Breast epithelium (tissue), 4 donors: ENCODE measurements at regions not wholly inside any gene's neighbourhood (a gene's known extent, or its start where the extent isn't known, plus 50 kb on each side); places are given as distances from the start of the nearest gene placed in this dataset.

ENCODE experiments used
- DNase-seq, 2 donors: peaks; one replicate each; pipeline ENCODE4 v3.0.0-alpha.2; 2019; ENCODE audit warnings: low spot score in 2 of 2
- H3K27ac ChIP-seq, 2 donors: fragments of 200-600 bp; sonication (generic) in 1 of 2; one replicate each; pipeline ENCODE4 v1.5.1; 2016 to 2019; ENCODE audit warnings: mild to moderate bottlenecking in 1 of 2
- H3K27me3 ChIP-seq, 2 donors: fragments of 200-600 bp; sonication (generic) in 1 of 2; one replicate each; pipeline versions ENCODE4 v1.5.1 to v1.6.0; 2017 to 2019; ENCODE audit warnings: control low read depth in 1 of 2, mild to moderate bottlenecking in 1 of 2
- H3K36me3 ChIP-seq: fragments of 200-600 bp; one replicate; pipeline ENCODE4 v1.5.1; 2019
- H3K4me1 ChIP-seq, 2 donors: fragments of 200-600 bp; sonication (generic); one replicate each; pipeline ENCODE4 v1.5.1; 2016 to 2019; ENCODE audit warnings: control low read depth in 1 of 2
- H3K4me3 ChIP-seq, 3 donors: fragments of 200-600 bp; sonication (generic); 1 replicate in 2 of 3; 2 replicates in 1 of 3; pipeline ENCODE4 v1.5.1; 2016 to 2019; ENCODE audit warnings: mild to moderate bottlenecking in 3 of 3, moderate library complexity in 2 of 3
- H3K9me3 ChIP-seq, 2 donors: fragments of 200-600 bp; sonication (generic) in 1 of 2; one replicate each; pipeline ENCODE4 v1.5.1; 2016 to 2019; ENCODE audit warnings: control low read depth in 1 of 2
- CTCF ChIP-seq, 3 donors: fragments of 450-650 bp; IDR thresholded peaks; one replicate each; pipeline ENCODE4 v1.5.1; 2016 to 2017; ENCODE audit warnings: antibody characterized with exemption in 3 of 3, mild to moderate bottlenecking in 3 of 3, moderate library complexity in 3 of 3
- POLR2A ChIP-seq: fragments of 450-650 bp; IDR thresholded peaks from one replicate; pipeline ENCODE4 v1.6.1; 2016; ENCODE audit warnings: antibody characterized with exemption, mild to moderate bottlenecking, moderate library complexity
- POLR2AphosphoS5 ChIP-seq, 3 donors: sonication (generic); formaldehyde crosslinking; IDR thresholded peaks; one replicate each; pipeline ENCODE4 v1.6.1; 2017; ENCODE audit warnings: antibody characterized with exemption in 3 of 3
- intact Hi-C: fragments of 100-400 bp; cut with DNase I; formaldehyde crosslinking; loops from one replicate; pipeline ENCODE4 v1.15.1; 2023; ENCODE audit warnings: low total_unique reads

- Histone ChIP-seq H3K36me3 (no peaks in the 10 kb centered on the region), H3K9me3 (peaks cover 0 to 10% of the 10 kb centered on the region in 2 donors), H3K27me3 (no peaks in the 10 kb centered on the region), H3K4me3 (no peak overlapping the region), H3K4me1 (no peaks in the 10 kb centered on the region), H3K27ac (no peak overlapping the region)
- intact Hi-C loops, result no loop called here
- no peak for DNase-seq
- TF ChIP-seq POLR2AphosphoS5 (IDR thresholded peaks at IDR 0.05) (no peak), CTCF (IDR thresholded peaks at IDR 0.05) (no peak), POLR2A (no peak)
Observed at GRCh38 chr5:165739079-165739741, 2233.8 kb downstream of the MAT2B start.

GRCh38 chr5:165757791-165758190, 2252.4 kb downstream of the MAT2B start:
- Histone ChIP-seq H3K9me3 (no peaks in the 10 kb centered on the region), H3K36me3 (no peaks in the 10 kb centered on the region), H3K27ac (no peak overlapping the region), H3K27me3 (no peaks in the 10 kb centered on the region), H3K4me3 (no peak overlapping the region), H3K4me1 (no peaks in the 10 kb centered on the region)
- intact Hi-C loops, result no loop called here
- TF ChIP-seq POLR2A (no peak), POLR2AphosphoS5 (IDR thresholded peaks at IDR 0.05) (no peak), CTCF (IDR thresholded peaks at IDR 0.05) (no peak)
- no peak for DNase-seq

- H3K9me3 ChIP-seq, result no peaks in the 10 kb centered on the region
- no peak overlapping the region for H3K27ac ChIP-seq
- no peaks in the 10 kb centered on the region for H3K27me3 ChIP-seq
- no peaks in the 10 kb centered on the region for H3K36me3 ChIP-seq
- no peak for TF ChIP-seq POLR2A
- TF ChIP-seq CTCF (IDR thresholded peaks at IDR 0.05), result no peak
- TF ChIP-seq POLR2AphosphoS5 (IDR thresholded peaks at IDR 0.05), result no peak
- H3K4me3 ChIP-seq, result no peak overlapping the region
- DNase-seq, result no peak
- intact Hi-C loops, result no loop called here
- no peaks in the 10 kb centered on the region for H3K4me1 ChIP-seq
Observed at GRCh38 chr5:165775111-165775510, 2269.7 kb downstream of the MAT2B start.

DNA sequence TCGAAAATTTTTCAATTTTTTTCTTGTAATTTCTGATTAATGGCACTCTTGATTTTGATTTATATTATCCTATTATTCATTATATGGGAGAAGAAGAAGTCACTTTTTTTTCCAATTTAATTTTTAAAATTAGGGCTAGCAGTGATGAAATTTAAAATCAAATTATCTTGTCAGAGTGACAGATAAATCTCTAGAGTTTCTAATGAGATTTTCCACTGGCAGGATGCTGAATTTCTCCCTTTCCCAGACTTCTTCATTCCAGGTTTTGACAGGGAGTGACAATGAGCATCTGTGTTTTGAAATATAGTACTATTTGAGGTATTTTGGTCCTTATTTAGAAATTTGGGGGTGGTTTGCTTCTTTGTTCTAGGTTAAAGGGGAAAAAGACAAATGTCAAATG, 2274.1 kb downstream of the MAT2B start:
- TF ChIP-seq CTCF (IDR thresholded peaks at IDR 0.05) (no peak), POLR2A (no peak), POLR2AphosphoS5 (IDR thresholded peaks at IDR 0.05) (no peak)
- intact Hi-C loops, result no loop called here
- H3K9me3 ChIP-seq, result no peaks in the 10 kb centered on the region
- no peak overlapping the region for H3K27ac ChIP-seq
- no peak for DNase-seq
- no peak overlapping the region for H3K4me3 ChIP-seq
- no peaks in the 10 kb centered on the region for H3K4me1 ChIP-seq
- no peaks in the 10 kb centered on the region for H3K36me3 ChIP-seq
- no peaks in the 10 kb centered on the region for H3K27me3 ChIP-seq

- no peaks in the 10 kb centered on the region for H3K9me3 ChIP-seq
- intact Hi-C loops, result no loop called here
- H3K36me3 ChIP-seq, result no peaks in the 10 kb centered on the region
- TF ChIP-seq POLR2AphosphoS5 (IDR thresholded peaks at IDR 0.05) (no peak), CTCF (IDR thresholded peaks at IDR 0.05) (no peak), POLR2A (no peak)
- H3K27me3 ChIP-seq, result no peaks in the 10 kb centered on the region
- H3K4me1 ChIP-seq, result no peaks in the 10 kb centered on the region
- DNase-seq, result no peak
- no peak overlapping the region for H3K27ac ChIP-seq
- H3K4me3 ChIP-seq, result no peak overlapping the region
Observed at GRCh38 chr5:165780901-165781300, 2275.5 kb downstream of the MAT2B start.
